T-helper 17 cell (primary cell): ENCODE measurements at regions not wholly inside any gene's neighbourhood (a gene's known extent, or its start where the extent isn't known, plus 50 kb on each side); places are given as distances from the start of the nearest gene placed in this dataset.

Source experiments
- ATAC-seq: fragments of 150-1000 bp; cut with Tn5 transposase; 2 replicates; pipeline ENCODE4 v1.10.0; 2021; ENCODE audit warnings: mild to moderate bottlenecking, moderate library complexity
- DNase-seq, 3 donors: peaks; one replicate each; pipeline versions ENCODE4 v3.0.0 to v3.0.0-alpha.2; 2020 to 2021
- H3K9me3 ChIP-seq: one replicate; pipeline ENCODE4 v1.7.0; 2013; ENCODE audit warnings: low read length, mild to moderate bottlenecking; ENCODE audit not compliant: control insufficient read depth, poor library complexity, severe bottlenecking
- H3K27ac Mint-ChIP-seq: one replicate; pipeline ENCODE4 v1.8.0; 2022; ENCODE audit warnings: mild to moderate bottlenecking, moderate library complexity, mixed read lengths
- H3K27me3 Mint-ChIP-seq: one replicate; pipeline ENCODE4 v1.8.0; 2022; ENCODE audit warnings: mixed read lengths
- H3K36me3 Mint-ChIP-seq: one replicate; pipeline ENCODE4 v1.8.0; 2022; ENCODE audit warnings: low read depth, mixed read lengths
- H3K4me1 Mint-ChIP-seq: one replicate; pipeline ENCODE4 v1.8.0; 2022; ENCODE audit warnings: mild to moderate bottlenecking, mixed read lengths
- H3K4me3 Mint-ChIP-seq: one replicate; pipeline ENCODE4 v1.8.0; 2022; ENCODE audit warnings: mild to moderate bottlenecking, moderate library complexity, mixed read lengths

GRCh38 chr11:104765401-104766095, 132.7 kb downstream of the CASP12 start:
- H3K9me3 ChIP-seq, result no peaks in the 10 kb centered on the region
- no peak overlapping the region for H3K4me3 Mint-ChIP-seq
- no peaks in the 10 kb centered on the region for H3K27me3 Mint-ChIP-seq
- H3K27ac Mint-ChIP-seq, result no peak overlapping the region
- no peak for ATAC-seq
- H3K4me1 Mint-ChIP-seq, result peaks cover 4% of the 10 kb centered on the region
- no peak for DNase-seq
- no peaks in the 10 kb centered on the region for H3K36me3 Mint-ChIP-seq

DNA sequence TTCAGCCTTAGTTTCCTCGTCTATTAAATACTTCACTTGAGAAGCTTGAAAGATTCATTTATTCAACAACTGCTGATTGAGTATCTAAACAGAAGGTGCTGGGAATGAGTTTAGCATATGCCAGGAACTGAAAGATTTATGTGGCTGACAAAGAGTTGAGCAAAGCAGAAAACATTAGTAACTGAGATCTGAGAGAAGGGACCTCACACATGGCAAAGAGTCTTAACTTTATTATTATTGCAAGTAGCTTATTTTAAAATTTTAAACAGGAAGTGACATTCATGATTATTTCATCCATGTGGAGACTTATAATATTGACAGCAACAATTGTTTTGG, 133.6 kb downstream of the CASP12 start:
- Mint-ChIP-seq H3K36me3 (no peaks in the 10 kb centered on the region), H3K27ac (no peak overlapping the region), H3K4me3 (no peak overlapping the region), H3K27me3 (no peaks in the 10 kb centered on the region), H3K4me1 (peaks cover 4% of the 10 kb centered on the region)
- H3K9me3 ChIP-seq, result no peaks in the 10 kb centered on the region
- DNase-seq, result no peak
- ATAC-seq, result no peak

- H3K27me3 Mint-ChIP-seq, result no peaks in the 10 kb centered on the region
- no peaks in the 10 kb centered on the region for H3K36me3 Mint-ChIP-seq
- peak overlapping the region; percentile 10 for H3K27ac Mint-ChIP-seq
- no peaks in the 10 kb centered on the region for H3K9me3 ChIP-seq
- no peak overlapping the region for H3K4me3 Mint-ChIP-seq
- DNase-seq, result no peak
- ATAC-seq, result no peak
- H3K4me1 Mint-ChIP-seq, result peaks cover 4% of the 10 kb centered on the region
Measured at GRCh38 chr11:104763930-104764709, 134.1 kb downstream of the CASP12 start.

GRCh38 chr11:104761511-104761910, 136.7 kb downstream of the CASP12 start:
- Mint-ChIP-seq H3K36me3 (no peaks in the 10 kb centered on the region), H3K4me3 (no peak overlapping the region), H3K4me1 (peaks cover 4% of the 10 kb centered on the region), H3K27ac (no peak overlapping the region), H3K27me3 (no peaks in the 10 kb centered on the region)
- no peak for ATAC-seq
- H3K9me3 ChIP-seq, result no peaks in the 10 kb centered on the region
- DNase-seq, result no peak

DNA sequence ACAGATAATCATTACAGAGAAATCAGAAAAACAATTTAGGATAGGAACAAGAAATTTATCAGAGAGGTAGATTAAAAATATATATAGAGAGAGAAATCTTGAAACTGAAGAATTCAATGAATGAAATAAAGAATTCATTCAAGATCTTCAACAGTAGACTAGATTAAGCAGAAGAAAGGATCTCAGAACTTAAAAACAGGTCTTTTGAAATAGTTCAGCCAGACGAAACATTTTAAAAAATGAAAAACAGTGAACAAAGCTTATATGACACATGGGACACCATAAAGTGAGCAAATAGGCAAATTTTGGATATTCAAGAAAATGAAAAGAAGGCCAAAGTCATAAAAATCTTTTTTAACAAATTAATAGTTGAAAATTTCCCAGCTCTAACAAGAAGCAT, 138.8 kb downstream of the CASP12 start:
- DNase-seq (no peak), ATAC-seq (no peak)
- no peaks in the 10 kb centered on the region for H3K9me3 ChIP-seq
- H3K27ac Mint-ChIP-seq, result no peak overlapping the region
- no peaks in the 10 kb centered on the region for H3K27me3 Mint-ChIP-seq
- no peaks in the 10 kb centered on the region for H3K4me1 Mint-ChIP-seq
- H3K36me3 Mint-ChIP-seq, result no peaks in the 10 kb centered on the region
- no peak overlapping the region for H3K4me3 Mint-ChIP-seq

GRCh38 chr11:104738918-104739317, 159.3 kb downstream of the CASP12 start:
- peaks cover 9% of the 10 kb centered on the region for H3K4me1 Mint-ChIP-seq
- no peak overlapping the region for H3K4me3 Mint-ChIP-seq
- H3K27ac Mint-ChIP-seq, result no peak overlapping the region
- no peaks in the 10 kb centered on the region for H3K36me3 Mint-ChIP-seq
- ATAC-seq (no peak), DNase-seq (no peak)
- H3K27me3 Mint-ChIP-seq, result no peaks in the 10 kb centered on the region
- H3K9me3 ChIP-seq, result no peaks in the 10 kb centered on the region

- no peak for ATAC-seq
- DNase-seq, result no peak
- no peak overlapping the region for H3K27ac Mint-ChIP-seq
- no peaks in the 10 kb centered on the region for H3K27me3 Mint-ChIP-seq
- H3K4me3 Mint-ChIP-seq, result no peak overlapping the region
- peaks cover 9% of the 10 kb centered on the region for H3K4me1 Mint-ChIP-seq
- H3K9me3 ChIP-seq, result no peaks in the 10 kb centered on the region
- H3K36me3 Mint-ChIP-seq, result no peaks in the 10 kb centered on the region
Measured at GRCh38 chr11:104738208-104738607, 160.1 kb downstream of the CASP12 start.

GRCh38 chr11:104736502-104736901, 161.8 kb downstream of the CASP12 start:
- no peak for ATAC-seq
- no peak for DNase-seq
- peaks cover 14% of the 10 kb centered on the region for H3K4me1 Mint-ChIP-seq
- no peaks in the 10 kb centered on the region for H3K9me3 ChIP-seq
- H3K27me3 Mint-ChIP-seq, result no peaks in the 10 kb centered on the region
- H3K27ac Mint-ChIP-seq, result peak overlapping the region; percentile 6
- no peak overlapping the region for H3K4me3 Mint-ChIP-seq
- no peaks in the 10 kb centered on the region for H3K36me3 Mint-ChIP-seq

DNA sequence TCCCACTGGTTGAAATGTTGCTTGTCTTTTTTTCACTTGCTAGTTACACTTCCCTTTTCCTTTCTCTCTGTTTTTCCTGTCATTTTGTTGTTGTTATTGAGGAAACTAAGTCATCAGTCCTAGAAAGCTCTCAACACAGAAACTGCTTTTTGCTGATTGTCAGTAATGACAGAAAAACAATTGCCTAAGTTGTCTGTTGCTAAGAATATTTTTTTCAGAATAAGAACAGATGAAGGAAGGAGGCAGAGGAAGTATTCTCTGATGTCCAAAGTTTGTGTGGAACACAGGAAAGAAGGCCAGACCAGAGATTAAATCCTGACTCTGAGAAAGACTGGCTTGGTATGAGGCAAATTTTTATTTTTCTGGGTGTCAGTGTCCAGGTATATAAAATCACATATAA, 163.3 kb downstream of the CASP12 start:
- no peaks in the 10 kb centered on the region for H3K9me3 ChIP-seq
- Mint-ChIP-seq H3K4me3 (no peak overlapping the region), H3K27me3 (no peaks in the 10 kb centered on the region), H3K4me1 (peaks cover 14% of the 10 kb centered on the region), H3K27ac (no peak overlapping the region), H3K36me3 (no peaks in the 10 kb centered on the region)
- DNase-seq, result no peak
- ATAC-seq, result no peak

GRCh38 chr11:104731890-104732289, 166.4 kb downstream of the CASP12 start:
- Mint-ChIP-seq H3K4me3 (no peak overlapping the region), H3K27me3 (no peaks in the 10 kb centered on the region), H3K36me3 (no peaks in the 10 kb centered on the region), H3K27ac (no peak overlapping the region), H3K4me1 (peaks cover 14% of the 10 kb centered on the region)
- DNase-seq (no peak), ATAC-seq (no peak)
- H3K9me3 ChIP-seq, result no peaks in the 10 kb centered on the region

- DNase-seq (no peak), ATAC-seq (no peak)
- Mint-ChIP-seq H3K4me3 (no peak overlapping the region), H3K36me3 (no peaks in the 10 kb centered on the region), H3K27me3 (no peaks in the 10 kb centered on the region), H3K4me1 (peaks cover 8% of the 10 kb centered on the region), H3K27ac (no peak overlapping the region)
- no peaks in the 10 kb centered on the region for H3K9me3 ChIP-seq
Measured at GRCh38 chr11:104728927-104729326, 169.3 kb downstream of the CASP12 start.

GRCh38 chr11:104727768-104728167, 170.5 kb downstream of the CASP12 start:
- H3K36me3 Mint-ChIP-seq, result no peaks in the 10 kb centered on the region
- H3K9me3 ChIP-seq, result peaks cover 2% of the 10 kb centered on the region
- H3K27ac Mint-ChIP-seq, result peak overlapping the region; percentile 2
- ATAC-seq, result no peak
- H3K4me1 Mint-ChIP-seq, result peaks cover 8% of the 10 kb centered on the region
- no peaks in the 10 kb centered on the region for H3K27me3 Mint-ChIP-seq
- DNase-seq, result no peak
- no peak overlapping the region for H3K4me3 Mint-ChIP-seq

GRCh38 chr11:104727095-104727494, 171.2 kb downstream of the CASP12 start:
- no peak overlapping the region for H3K4me3 Mint-ChIP-seq
- H3K27me3 Mint-ChIP-seq, result no peaks in the 10 kb centered on the region
- ATAC-seq, result no peak
- H3K27ac Mint-ChIP-seq, result peak overlapping the region; percentile 2
- DNase-seq, result no peak
- peaks cover 2% of the 10 kb centered on the region for H3K9me3 ChIP-seq
- no peaks in the 10 kb centered on the region for H3K36me3 Mint-ChIP-seq
- peaks cover 6% of the 10 kb centered on the region for H3K4me1 Mint-ChIP-seq
